ENCODE measurements at regions not wholly inside any gene's neighbourhood (a gene's known extent, or its start where the extent isn't known, plus 50 kb on each side); places are given as distances from the start of the nearest gene placed in this dataset.

- Histone ChIP-seq H3K36me3 (ENCODE audit: control insufficient read depth, insufficient read depth, low read length) (no peaks in the 10 kb centered on the region), H3K4me1 (ENCODE audit: control insufficient read depth, insufficient read depth, low read length) (no peaks in the 10 kb centered on the region), H3K27me3 (ENCODE audit: control insufficient read depth, insufficient read depth, low read length, poor library complexity, severe bottlenecking) (no peaks in the 10 kb centered on the region), H3K9me3 (ENCODE audit: control insufficient read depth, low read length) (no peaks in the 10 kb centered on the region), H3K27ac (ENCODE audit: low read depth, low read length) (no peak overlapping the region), H3K9ac (ENCODE audit: extremely low read depth, low read length, poor library complexity, severe bottlenecking) (no peak overlapping the region), H3K4me3 (ENCODE audit: low read length) (no peak overlapping the region)
- Mint-ChIP-seq H3K36me3 (ENCODE audit: low read depth) (no peaks in the 10 kb centered on the region), H3K27me3 (ENCODE audit: insufficient read depth) (peaks cover 8% of the 10 kb centered on the region), H3K27ac (no peak overlapping the region), H3K4me3 (no peak overlapping the region), H3K9me3 (no peaks in the 10 kb centered on the region), H3K4me1 (peaks cover 10% of the 10 kb centered on the region)
- DNase-seq, result no peak
- no peak for TF ChIP-seq CTCF (conservative IDR thresholded peaks at IDR 0.05)
- 81 to 85% methylated on average over 11 of the region's 11 CpGs for WGBS, 2 experiments (ENCODE audit: insufficient coverage in 1 of 2, insufficient read length in 1 of 2)
These were observed 228.1 kb downstream of the DRD1 start for GRCh38 chr5:175215906-175216305.

- 83 to 100% methylated on average over 1 to 2 of the region's 2 CpGs for WGBS, 2 experiments (ENCODE audit: insufficient coverage in 1 of 2, insufficient read length in 1 of 2)
- H3K9me3 Mint-ChIP-seq, result no peaks in the 10 kb centered on the region
- peaks cover 10% of the 10 kb centered on the region for H3K4me1 Mint-ChIP-seq
- H3K36me3 ChIP-seq (ENCODE audit: control insufficient read depth, insufficient read depth, low read length), result no peaks in the 10 kb centered on the region
- H3K4me3 ChIP-seq (ENCODE audit: low read length), result no peak overlapping the region
- no peak for TF ChIP-seq CTCF (conservative IDR thresholded peaks at IDR 0.05)
- H3K4me1 ChIP-seq (ENCODE audit: control insufficient read depth, insufficient read depth, low read length), result no peaks in the 10 kb centered on the region
- H3K9me3 ChIP-seq (ENCODE audit: control insufficient read depth, low read length), result no peaks in the 10 kb centered on the region
- no peaks in the 10 kb centered on the region for H3K36me3 Mint-ChIP-seq (ENCODE audit: low read depth)
- H3K9ac ChIP-seq (ENCODE audit: extremely low read depth, low read length, poor library complexity, severe bottlenecking), result no peak overlapping the region
- H3K27ac Mint-ChIP-seq, result no peak overlapping the region
- no peak overlapping the region for H3K4me3 Mint-ChIP-seq
- H3K27ac ChIP-seq (ENCODE audit: low read depth, low read length), result no peak overlapping the region
- peaks cover 15% of the 10 kb centered on the region for H3K27me3 Mint-ChIP-seq (ENCODE audit: insufficient read depth)
- no peaks in the 10 kb centered on the region for H3K27me3 ChIP-seq (ENCODE audit: control insufficient read depth, insufficient read depth, low read length, poor library complexity, severe bottlenecking)
- no peak for DNase-seq
These were observed 229.8 kb downstream of the DRD1 start for GRCh38 chr5:175214152-175214551.

- 81 to 96% methylated on average over 3 to 8 of the region's 8 CpGs for WGBS, 2 experiments (ENCODE audit: insufficient coverage in 1 of 2, insufficient read length in 1 of 2)
- Mint-ChIP-seq H3K27ac (no peak overlapping the region), H3K36me3 (ENCODE audit: low read depth) (no peaks in the 10 kb centered on the region)
These were observed 231.8 kb downstream of the DRD1 start for GRCh38 chr5:175211956-175212756.

More at GRCh38 chr5:175211956-175212756, 231.8 kb downstream of the DRD1 start:
- DNase-seq, result peak; percentile 64
- Histone ChIP-seq H3K4me3 (ENCODE audit: low read length) (no peak overlapping the region), H3K27ac (ENCODE audit: low read depth, low read length) (no peak overlapping the region), H3K9ac (ENCODE audit: extremely low read depth, low read length, poor library complexity, severe bottlenecking) (no peak overlapping the region), H3K36me3 (ENCODE audit: control insufficient read depth, insufficient read depth, low read length) (no peaks in the 10 kb centered on the region), H3K4me1 (ENCODE audit: control insufficient read depth, insufficient read depth, low read length) (no peaks in the 10 kb centered on the region), H3K27me3 (ENCODE audit: control insufficient read depth, insufficient read depth, low read length, poor library complexity, severe bottlenecking) (no peaks in the 10 kb centered on the region), H3K9me3 (ENCODE audit: control insufficient read depth, low read length) (no peaks in the 10 kb centered on the region)
- no peak for TF ChIP-seq CTCF (conservative IDR thresholded peaks at IDR 0.05)
- peaks cover 17% of the 10 kb centered on the region for H3K27me3 Mint-ChIP-seq (ENCODE audit: insufficient read depth)
- H3K9me3 Mint-ChIP-seq, result no peaks in the 10 kb centered on the region
- peaks cover 16% of the 10 kb centered on the region for H3K4me1 Mint-ChIP-seq
- no peak overlapping the region for H3K4me3 Mint-ChIP-seq

Data from endodermal cell (in vitro differentiated cells).